HG02798 (cell line): ENCODE measurements at regions not wholly inside any gene's neighbourhood (a gene's known extent, or its start where the extent isn't known, plus 50 kb on each side); places are given as distances from the start of the nearest gene placed in this dataset.

Source experiments
- ATAC-seq: cut with Tn5 transposase; IDR thresholded peaks from one replicate; pipeline ENCODE4 v1.9.1; 2021; ENCODE audit warnings: mild to moderate bottlenecking; ENCODE audit not compliant: unreplicated experiment, poor library complexity

- ATAC-seq, result no peak
Measured at GRCh38 chr11:44446996-44447771, 118.3 kb upstream of the CD82 start.

- no peak for ATAC-seq
Measured at GRCh38 chr11:44450295-44450932, 115.0 kb upstream of the CD82 start.

GRCh38 chr11:44451706-44452105, 113.8 kb upstream of the CD82 start:
- no peak for ATAC-seq

GRCh38 chr11:44452827-44453572, 112.5 kb upstream of the CD82 start:
- no peak for ATAC-seq

GRCh38 chr11:44453871-44454270, 111.6 kb upstream of the CD82 start:
- no peak for ATAC-seq

- ATAC-seq, result no peak
Measured at GRCh38 chr11:44454666-44455065, 110.8 kb upstream of the CD82 start.

- no peak for ATAC-seq
Measured at GRCh38 chr11:44456544-44457300, 108.7 kb upstream of the CD82 start.

GRCh38 chr11:44457862-44458261, 107.6 kb upstream of the CD82 start:
- no peak for ATAC-seq

GRCh38 chr11:44463751-44464150, 101.7 kb upstream of the CD82 start:
- ATAC-seq, result no peak

GRCh38 chr11:44464741-44465140, 100.7 kb upstream of the CD82 start:
- no peak for ATAC-seq

GRCh38 chr11:44466531-44467205, 98.8 kb upstream of the CD82 start:
- ATAC-seq, result no peak

GRCh38 chr11:44467413-44467812, 98.0 kb upstream of the CD82 start:
- no peak for ATAC-seq

GRCh38 chr11:44467931-44468330, 97.5 kb upstream of the CD82 start:
- ATAC-seq, result no peak

GRCh38 chr11:44468345-44468988, 97.0 kb upstream of the CD82 start:
- ATAC-seq, result no peak

GRCh38 chr11:44469412-44469811, 96.1 kb upstream of the CD82 start:
- ATAC-seq, result no peak

GRCh38 chr11:44470854-44471253, 94.6 kb upstream of the CD82 start:
- no peak for ATAC-seq

GRCh38 chr11:44471603-44472002, 93.9 kb upstream of the CD82 start:
- ATAC-seq, result no peak

- no peak for ATAC-seq
Measured at GRCh38 chr11:44472916-44473315, 92.5 kb upstream of the CD82 start.

GRCh38 chr11:44474702-44475101, 90.8 kb upstream of the CD82 start:
- ATAC-seq, result no peak
